Fibroblast of skin of left biceps (primary cell): ENCODE measurements at regions not wholly inside any gene's neighbourhood (a gene's known extent, or its start where the extent isn't known, plus 50 kb on each side); places are given as distances from the start of the nearest gene placed in this dataset.
A peak's percentile ranks its signal among the peaks of the same experiment; 100 is the strongest.

Source experiments
- DNase-seq, 2 experiments: peaks; one replicate each; pipeline ENCODE4 v3.0.0-alpha.2; 2013; ENCODE audit warnings: low read depth in 2 of 2

DNA sequence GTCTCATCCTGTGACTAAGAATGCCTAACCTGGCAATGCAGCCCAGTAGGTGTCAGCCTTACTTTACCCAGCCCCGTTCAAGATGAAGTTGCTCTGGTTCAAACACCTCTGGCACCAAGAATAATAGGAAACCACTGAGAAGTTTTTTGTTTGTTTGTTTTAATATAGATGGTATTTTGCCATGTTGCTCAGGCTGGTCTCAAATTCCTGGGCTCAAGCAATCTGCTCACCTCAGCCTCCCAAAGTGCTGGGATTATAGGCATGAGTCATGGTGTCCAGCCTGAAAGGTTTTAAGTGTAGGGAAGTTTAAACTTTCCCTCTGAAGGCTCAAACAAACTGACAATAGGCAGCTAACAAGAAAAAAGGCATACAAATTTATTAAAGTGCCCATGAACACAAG is 51.2 kb upstream of the ABCC4 start:
- DNase-seq: no peak

DNA sequence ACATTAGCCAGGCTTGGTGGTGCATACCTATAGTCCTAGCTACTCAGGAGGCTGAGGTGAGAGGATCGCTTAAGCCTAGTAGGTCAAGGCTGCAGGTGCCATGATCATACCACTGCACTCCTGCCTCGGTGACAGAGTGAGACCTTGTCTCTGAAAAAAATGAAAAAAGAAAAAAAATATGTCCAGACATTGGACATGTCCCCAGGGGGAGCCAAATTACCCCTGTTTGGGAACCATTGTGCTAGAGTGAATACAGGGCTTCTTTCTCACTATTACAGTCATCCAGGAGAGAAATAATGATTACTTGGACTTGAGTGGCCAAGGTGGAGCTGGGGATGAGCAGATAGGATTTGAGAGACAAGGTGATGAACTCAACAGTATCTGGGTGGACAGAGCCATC is 52.9 kb upstream of the ABCC4 start:
- DNase-seq: no peak

DNA sequence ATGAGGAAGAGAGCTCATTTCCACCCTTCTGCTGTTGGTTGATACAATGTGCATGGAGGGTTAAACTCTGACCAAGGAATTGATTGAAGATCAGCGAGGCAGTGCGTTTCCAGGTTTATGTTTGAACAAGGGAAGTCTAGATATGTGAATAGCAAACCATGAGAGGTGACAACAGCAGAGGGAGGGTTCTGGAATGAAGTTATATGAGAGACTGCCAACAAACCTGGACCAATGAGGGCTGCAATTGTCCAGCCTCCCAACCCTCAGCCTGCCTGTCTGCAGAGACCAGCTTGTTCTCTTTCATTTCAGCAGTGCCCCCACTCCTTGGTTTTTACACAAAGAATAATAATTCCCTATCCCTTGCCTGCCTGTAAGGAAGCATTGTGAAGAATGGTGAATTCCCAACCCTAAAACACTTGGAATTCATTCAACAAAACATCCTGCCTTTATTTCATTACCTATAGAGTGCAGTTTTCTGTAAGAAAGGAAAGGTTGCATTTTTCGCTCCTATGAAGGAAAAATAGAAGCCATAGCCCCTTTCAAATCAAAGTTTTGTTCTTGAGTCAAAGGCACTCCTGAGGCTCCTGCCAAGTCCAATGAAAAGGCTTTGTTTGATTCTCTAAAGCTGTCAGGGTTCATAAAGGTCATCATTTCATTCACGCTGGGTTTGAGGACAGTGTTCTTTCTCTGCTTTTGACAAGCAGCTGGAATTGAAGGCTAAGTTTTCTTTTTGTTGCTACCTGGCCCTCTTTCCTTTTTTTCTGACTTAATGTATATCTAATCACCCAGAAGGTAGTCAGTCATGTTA is 53.6 kb upstream of the ABCC4 start:
- DNase-seq: no peak

DNA sequence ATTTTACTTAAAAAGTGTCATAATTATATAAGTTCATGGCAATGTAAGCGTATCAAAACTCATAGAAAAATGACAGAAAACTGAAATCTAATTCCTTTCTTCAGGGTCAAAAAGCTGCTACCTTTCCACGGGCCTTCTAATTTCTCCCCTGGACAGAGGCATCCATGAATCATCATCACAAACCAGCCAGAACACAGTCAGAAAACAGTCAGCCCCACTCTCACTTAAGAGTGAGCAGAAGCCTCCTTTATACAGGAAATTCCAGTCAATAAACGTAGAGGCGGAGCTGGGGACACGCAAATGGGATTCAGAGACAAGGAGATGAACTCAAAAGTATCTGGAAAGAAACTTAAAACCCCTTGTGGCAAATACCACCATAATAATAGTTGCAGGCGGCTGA is 54.2 kb upstream of the ABCC4 start:
- DNase-seq: peak; percentile 19 to 20

DNA sequence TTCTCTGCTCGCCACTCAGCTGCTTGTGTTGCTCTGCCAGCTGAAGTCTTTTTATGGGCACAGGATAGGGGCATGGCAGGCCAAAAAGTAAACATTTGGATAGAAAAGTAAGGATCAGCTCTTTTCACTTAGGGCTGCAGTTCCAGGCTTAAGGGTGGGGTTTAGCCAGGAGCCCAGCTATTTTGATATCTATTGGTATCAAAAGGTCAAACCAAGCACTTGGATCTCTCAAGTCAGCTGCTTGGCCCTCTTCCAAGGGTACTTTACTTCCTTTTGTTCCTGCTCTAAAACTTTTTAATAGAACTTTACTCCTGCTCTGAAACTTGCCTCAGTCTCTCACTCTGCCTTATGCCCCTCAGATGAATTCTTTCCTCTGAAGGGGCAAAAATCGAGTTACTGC is 55.7 kb upstream of the ABCC4 start:
- no peak for DNase-seq

DNA sequence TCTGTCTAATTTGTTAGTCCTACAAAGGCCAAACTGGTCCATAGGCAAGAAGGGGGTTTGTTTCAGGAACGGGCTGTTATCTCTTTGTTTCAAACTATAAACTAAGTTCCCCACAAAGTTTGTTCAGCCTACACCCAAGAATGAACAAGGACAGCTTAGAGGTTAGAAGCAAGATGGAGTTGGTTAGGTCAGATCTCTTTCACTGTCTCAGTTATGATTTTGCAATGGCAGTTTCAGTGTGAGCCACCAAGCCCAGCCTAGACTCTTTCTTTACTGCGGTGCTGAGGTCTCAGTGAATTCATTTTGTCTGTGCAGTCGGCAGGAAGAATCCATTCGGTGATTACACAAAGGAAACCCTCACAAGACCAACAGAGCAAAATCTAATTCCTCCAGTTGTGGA is 56.6 kb upstream of the ABCC4 start:
- DNase-seq: no peak

DNA sequence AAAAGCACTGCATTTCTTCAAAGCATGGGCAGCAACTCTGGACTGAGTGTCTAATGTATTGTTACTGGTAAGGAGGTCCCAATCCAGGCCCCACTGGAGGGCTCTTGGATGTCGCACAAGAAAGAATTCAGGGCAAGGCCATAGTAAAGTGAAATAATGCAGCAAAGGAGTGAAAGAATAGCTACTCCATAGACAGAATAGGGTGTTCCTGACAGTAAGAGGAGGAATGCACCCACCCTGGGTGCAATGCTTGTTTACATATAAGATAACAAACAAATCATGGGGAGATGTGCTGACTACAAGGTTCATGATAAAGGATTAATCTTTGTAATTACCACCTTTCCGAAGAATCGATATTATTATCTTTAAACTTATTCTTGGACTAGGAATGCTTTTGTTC is 58.8 kb upstream of the ABCC4 start:
- no peak for DNase-seq

DNA sequence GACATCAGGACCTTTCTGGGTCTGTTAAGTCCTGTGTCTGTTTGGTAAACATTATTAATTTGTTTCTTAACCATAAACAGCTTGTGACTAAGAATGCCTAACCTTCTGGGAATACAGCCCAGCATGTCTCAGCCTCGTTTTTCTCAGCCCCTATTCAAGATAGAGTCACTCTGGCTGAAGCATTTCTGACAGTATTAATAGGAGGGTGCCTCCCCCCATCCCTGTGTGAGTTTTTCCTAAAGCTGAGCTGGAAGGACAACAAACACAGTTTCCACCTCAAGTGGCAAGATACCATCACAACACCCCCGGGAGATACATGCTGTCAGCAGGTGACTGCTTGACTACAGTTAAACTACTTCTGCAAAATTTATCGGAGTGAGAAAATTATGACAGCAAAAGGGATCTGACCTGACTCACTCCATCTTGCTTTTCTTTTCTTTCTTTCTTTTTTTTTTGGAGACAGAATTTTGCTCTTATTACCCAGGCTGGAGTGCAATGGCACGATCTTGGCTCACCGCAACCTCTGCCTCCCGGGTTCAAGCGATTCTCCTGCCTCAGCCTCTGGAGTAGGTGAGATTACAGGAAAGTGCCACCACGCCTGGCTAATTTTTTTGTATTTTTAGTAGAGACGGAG is 59.3 kb upstream of the ABCC4 start:
- DNase-seq: no peak

DNA sequence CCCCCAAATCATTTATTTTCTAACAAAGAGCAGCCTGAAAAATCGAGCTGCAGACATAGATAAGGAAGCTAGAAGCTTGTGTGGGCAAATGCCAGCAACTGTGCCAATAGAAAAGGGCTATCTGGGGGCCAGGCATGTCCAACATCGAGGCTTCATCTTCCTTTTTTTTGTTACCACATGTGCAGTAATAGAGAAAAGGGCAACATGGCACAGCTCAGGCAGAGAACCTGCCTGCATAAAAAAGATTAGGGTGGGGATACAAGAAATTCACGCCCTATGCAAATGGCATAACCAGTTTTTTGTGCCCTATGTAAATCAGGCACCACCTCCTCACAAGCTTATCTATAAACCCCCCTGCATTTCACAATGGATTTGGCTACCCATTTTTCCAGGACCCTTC is 60.4 kb upstream of the ABCC4 start:
- no peak for DNase-seq

DNA sequence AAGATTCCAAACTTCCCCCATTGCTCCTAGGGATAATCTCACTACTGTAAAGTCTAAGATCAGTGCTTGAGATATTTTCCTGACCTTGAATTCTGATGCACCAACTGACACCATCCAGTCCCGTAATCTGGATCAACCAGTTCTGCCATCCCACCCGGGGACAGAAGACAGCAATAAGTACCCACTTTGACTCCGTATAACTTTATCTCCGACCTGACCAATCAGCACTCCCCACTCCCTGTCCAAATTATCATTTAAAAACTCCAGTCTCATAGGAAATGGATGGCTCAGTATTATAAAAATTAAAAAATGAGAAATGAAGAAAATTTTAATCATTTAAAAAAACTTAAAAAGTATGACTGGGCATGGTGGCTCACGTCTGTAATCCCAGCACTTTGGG is 61.4 kb upstream of the ABCC4 start:
- DNase-seq: no peak

DNA sequence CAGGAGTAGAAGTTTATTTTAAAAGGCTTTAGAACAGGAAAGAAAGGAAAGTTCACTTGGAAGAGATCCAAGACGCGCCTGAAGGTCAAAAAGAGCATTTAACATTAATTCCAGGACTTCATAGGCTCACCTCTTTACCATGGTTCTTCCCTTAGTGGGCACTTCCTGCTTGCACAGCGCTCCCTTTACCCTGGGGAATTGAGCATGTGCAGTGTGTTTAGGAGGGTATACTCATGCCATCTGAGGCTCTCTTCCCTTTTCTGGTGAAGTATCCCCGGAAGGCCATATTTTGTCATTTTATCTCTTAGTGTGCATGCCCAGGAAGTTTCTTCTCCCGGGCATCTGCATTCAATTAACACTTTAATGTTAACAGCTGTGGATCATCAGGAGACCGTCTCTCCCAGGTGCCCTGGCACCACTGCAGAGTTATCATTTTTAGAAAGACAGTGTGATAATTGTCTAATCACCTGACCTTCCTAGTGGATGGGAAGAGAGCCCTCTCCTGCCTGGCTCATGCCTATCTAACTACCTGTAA is 66.1 kb upstream of the ABCC4 start:
- DNase-seq: no peak

DNA sequence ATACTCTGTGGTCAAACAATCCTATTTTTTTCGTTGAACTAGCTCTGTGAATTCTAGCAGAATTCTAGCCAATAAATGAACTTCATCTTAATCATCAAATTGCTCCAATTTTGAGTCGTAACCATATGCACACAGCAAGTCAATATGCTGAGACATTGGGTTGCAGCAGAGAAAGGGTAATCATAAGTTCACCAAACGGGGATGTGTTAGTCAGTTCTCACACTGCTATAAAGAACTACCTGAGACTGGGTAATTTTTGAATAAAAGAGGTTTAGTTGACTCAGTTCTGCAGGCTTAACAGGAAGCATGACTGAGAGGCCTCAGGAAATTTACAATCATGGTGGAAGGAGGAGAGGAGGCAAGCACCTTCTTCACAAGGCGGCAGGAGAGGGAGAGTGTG is 67.7 kb upstream of the ABCC4 start:
- no peak for DNase-seq

DNA sequence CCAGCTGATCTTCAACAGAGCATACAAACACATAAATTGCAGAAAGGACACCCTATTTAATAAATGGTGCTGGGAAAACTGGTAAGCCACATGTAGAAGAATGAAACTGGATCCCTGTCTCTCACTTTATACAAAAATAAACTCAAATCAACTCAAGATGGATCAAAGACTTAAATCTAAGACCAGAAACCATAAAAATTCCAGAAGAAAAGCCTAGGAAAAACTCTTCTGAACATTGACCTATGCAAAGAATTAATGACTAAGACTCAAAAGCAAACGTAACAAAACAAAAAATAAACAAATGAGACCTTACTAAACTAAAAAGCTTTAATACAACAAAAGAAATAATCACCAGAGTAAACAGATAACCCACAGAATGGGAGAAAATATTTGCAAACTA is 74.5 kb upstream of the ABCC4 start:
- DNase-seq: no peak

DNA sequence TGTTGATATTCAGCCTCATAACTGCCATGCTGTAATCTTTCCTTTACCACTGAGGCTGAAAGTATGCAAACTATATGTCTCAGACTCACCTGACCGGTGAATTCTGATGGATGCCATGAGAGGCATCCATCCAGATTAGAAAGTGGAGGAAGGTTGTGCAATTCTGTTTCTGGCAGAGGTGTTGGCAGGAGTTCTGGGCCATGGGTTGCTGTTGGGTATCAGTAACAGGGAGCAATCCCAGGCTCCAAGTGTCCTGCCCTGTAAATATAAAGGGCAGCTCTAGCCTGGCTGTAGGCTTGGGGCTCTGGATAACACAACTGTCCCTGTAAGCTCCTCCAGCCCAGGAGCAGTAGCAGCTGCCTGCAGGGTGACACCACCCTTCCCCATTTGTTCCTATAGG is 77.4 kb upstream of the ABCC4 start:
- no peak for DNase-seq

DNA sequence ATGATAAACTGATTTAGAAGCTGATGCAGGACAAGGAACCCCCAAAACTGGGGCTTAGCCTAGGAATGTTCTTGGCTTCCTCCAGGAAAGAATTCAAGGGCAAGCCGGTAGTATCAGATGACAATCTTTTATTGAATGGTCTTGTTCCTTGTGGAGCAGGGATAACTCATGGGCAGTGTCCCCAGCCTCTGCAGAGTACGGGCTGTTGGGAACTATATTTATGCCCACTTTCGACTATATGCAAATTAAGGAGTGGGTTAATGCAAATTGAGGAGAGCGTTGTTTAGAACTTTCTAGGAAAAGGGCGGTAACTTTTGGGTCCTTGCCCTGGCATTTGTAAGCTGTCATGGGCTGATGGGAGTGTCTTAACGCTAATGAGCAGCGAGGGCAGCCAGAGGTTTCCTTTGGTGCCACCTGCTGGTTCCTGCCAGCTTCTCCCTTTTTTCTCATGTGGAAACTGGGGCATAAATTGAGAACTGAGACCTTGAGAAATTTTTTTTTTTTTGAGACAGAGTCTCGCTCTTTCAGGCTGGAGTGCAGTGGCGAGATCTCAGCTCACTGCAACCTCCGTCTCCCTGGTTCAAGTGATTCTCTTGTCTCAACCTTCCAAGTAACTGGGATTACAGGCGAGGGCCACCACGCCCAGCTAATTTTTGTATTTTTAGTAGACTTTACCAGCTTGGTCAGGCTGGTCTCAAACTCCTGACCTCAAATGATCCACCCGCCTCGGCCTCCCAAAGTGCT is 79.4 kb upstream of the ABCC4 start:
- peak; percentile 44 to 47 for DNase-seq

DNA sequence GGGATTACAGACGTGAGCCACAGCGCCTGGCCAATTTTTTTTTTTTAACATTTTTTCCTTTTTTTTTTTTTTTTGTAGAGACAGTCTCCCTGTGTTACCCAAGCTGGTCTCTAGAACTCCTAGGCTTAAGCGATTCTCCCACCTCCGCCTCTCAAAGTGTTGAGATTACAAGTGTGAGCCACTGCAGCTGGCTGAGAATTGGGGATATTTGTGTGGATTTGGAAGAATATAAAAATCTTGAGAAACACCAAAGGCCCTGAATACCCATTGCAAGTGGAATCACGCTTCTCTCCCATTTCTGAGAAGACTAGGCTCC is 79.9 kb upstream of the ABCC4 start:
- no peak for DNase-seq

DNA sequence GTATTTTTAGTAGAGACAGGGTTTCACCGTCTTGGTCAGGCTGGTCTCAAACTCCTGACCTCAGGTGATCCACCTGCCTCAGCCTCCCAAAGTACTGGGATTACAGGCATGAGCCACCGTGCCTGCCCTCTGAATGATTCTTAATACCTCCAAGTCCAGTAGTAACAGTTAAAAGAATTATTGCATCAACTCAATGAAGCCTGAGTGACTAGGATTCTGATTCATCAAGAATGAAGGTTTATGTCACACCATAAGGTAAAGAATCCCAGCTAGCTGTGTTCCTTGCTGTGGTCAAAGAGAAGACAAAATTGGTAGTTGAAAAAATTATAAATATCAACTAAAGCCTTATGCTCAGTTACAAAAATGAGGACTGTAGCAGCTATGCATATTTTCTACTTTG is 81.2 kb upstream of the ABCC4 start:
- DNase-seq: no peak

DNA sequence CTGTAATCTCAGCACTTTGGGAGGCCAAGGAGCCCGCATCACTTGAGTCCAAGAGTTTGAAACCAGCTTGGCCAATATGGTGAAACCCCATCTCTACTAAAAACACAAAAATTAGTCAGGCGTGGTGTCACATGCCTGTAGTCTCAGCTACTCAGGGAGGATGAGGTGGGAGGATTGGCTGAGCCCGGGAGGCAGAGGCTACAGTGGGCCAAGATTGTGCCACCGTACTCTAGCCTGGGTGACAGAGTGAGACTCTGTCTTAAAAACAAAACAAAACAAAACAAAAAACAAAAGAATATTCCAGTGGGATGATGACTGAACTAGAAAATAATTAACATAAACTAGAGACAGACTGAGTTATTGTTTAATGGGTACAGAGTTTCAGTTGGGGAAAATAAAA is 81.7 kb upstream of the ABCC4 start:
- DNase-seq: no peak

DNA sequence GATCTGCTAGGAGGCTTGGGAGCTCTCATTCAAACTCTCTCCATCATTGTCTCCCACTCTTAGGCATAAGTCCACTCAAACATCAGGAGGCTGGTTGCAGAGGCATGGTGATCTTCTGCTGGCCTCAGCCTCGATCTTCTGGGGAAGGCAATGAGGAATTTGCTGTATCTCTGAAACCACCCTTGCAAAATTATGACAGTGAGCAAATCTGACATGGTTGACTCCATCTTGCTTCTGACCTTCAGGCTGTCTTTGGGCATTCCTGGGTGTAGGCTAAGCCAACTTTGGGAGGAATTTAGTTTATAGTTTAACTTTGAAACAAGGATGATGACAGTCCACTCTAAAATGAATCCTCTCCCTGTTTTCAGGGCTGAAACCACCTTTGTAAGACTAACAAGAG is 84.1 kb upstream of the ABCC4 start:
- DNase-seq: no peak

DNA sequence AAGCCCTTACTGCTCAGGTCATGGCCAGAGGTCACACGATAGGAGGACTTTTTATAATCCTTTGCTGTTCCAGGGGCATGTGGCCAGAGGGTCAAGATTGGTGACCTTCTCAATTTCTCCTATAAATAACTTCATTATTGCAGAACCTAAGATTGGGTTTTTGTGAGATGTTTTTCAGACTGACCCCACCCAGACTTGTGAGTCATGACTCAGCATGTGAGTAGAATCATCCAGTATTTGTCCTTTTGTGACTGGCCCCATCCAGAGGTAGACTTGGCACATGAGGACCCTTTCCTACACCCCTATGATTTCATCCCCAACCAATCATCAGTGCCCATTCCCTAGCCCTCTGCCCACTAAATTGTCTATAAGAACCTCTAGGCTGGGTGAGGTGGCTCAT is 84.5 kb upstream of the ABCC4 start:
- DNase-seq: no peak

DNA sequence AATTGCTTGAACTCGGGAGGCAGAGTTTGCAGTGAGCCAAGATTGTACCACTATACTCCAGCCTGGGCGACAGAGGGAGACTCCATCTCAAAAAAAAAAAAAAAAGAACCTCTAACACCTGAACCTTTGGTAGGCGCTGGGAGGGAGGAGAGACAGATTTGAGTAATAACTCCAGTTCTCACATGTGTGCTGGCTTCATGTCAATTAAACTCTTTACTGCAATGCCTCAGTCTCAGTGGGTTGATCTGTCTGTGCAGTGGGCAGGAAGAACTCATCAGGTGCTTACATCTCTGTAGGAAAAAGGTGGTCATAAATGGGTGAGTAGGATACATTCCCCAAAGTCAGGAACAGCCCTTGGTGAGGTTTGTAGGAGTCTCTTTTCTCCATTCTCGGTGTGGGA is 85.1 kb upstream of the ABCC4 start:
- DNase-seq: no peak

DNA sequence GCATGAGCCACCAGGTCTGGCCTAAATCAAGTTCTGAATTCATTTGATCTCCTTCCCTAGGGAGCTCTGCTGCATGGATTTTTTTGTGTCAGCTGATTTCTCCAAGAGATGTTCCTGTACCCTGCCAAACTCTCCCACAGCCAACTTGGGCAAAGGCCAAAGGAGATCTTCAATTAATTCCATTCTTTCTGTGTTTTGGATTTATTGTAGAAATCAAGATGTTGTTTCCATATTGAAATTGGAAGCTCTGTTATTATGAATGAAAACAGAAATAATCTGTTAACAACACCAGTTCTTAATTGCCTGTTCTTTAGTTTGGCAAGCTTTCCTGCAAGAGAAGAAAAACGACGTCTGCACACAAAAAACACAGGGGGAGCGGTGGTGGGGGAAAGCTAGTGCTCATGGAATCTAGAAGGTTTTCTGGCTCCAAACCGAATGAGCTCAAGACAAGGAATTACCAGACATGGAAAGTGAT is 86.5 kb upstream of the ABCC4 start:
- peak in 1 of 2 experiments; percentile 5 for DNase-seq
